Fibroblast of lung (primary cell): ENCODE measurements at regions not wholly inside any gene's neighbourhood (a gene's known extent, or its start where the extent isn't known, plus 50 kb on each side); places are given as distances from the start of the nearest gene placed in this dataset.

Source experiments
- CTCF ChIP-seq, 2 donors: IDR thresholded peaks in 1 of 2; conservative IDR thresholded peaks in 1 of 2; 1 replicate in 1 of 2; 2 replicates in 1 of 2; pipeline ENCODE4 v1.5.1; 2011 to 2012; ENCODE audit warnings: low read length in 2 of 2, control low read depth in 1 of 2, inconsistent platforms in 1 of 2, low read depth in 1 of 2, mild to moderate bottlenecking in 1 of 2
- EZH2 ChIP-seq: IDR thresholded peaks from 2 replicates; pipeline ENCODE4 v1.5.1; 2012; ENCODE audit warnings: low read length, control low read depth, mild to moderate bottlenecking; ENCODE audit errors: missing control alignments

DNA sequence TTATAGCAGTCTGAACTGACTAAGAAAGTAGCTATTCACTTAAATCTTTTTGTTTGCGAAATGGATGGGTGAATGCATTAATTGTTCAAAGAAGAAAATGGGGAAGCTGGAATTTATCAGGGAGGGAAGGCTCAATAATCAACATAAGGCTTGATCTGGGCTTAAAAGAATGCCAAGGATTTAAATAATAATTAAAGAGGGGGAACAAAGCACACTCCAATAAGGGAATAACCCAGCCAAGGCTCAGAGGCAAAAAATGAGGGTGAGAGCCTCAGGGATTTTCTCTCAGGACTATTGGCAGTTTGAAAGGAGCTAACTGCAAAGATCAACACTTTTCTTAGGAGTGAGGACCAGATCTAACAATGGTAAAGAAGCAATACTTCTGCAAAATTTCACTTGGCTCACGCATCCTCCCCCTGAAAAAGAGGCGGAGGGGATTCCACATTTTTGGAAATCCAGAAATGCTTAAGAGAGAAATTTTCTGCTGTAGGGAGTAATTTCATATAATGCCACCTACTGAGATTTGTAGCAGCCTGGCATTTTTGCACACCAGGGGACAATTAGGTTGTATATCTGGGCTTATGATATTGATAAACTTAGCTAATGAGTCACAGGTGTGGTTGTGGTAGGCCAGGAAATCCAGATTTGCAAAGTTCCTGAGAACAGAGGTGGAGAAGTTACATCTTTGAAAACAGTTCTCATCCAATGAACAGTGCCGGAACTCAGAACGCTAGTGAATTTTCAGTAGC, 405.1 kb downstream of the TUSC7 start:
- TF ChIP-seq CTCF (conservative IDR thresholded peaks at IDR 0.05 in 1 of 2, IDR thresholded peaks at IDR 0.05 in 1 of 2; ENCODE audit: low read depth in 1 of 2, low read length in 2 of 2) (no peak), EZH2 (no peak)
